ENCODE measurements at regions not wholly inside any gene's neighbourhood (a gene's known extent, or its start where the extent isn't known, plus 50 kb on each side); places are given as distances from the start of the nearest gene placed in this dataset.

DNA sequence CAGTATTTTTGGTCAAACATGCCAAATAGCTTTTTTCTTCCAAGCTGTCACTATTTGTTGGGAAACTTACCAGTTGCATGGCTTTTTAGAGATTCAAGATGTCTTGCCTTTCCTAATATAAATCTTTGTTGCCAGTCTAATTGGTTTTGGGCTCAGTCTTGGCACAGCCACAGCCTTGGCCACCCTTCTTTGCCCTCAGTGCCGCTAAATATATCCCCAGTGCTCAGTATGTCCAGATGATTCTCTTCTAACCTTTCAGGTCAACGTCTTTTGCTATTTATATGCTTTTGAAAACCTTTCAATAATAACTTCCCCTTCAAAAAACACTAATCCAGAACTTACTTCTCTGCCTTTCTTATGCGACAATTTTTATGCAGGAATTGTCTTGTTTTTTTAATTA, 483.1 kb upstream of the ZFHX3 start:
- TF ChIP-seq, protein P1, sequence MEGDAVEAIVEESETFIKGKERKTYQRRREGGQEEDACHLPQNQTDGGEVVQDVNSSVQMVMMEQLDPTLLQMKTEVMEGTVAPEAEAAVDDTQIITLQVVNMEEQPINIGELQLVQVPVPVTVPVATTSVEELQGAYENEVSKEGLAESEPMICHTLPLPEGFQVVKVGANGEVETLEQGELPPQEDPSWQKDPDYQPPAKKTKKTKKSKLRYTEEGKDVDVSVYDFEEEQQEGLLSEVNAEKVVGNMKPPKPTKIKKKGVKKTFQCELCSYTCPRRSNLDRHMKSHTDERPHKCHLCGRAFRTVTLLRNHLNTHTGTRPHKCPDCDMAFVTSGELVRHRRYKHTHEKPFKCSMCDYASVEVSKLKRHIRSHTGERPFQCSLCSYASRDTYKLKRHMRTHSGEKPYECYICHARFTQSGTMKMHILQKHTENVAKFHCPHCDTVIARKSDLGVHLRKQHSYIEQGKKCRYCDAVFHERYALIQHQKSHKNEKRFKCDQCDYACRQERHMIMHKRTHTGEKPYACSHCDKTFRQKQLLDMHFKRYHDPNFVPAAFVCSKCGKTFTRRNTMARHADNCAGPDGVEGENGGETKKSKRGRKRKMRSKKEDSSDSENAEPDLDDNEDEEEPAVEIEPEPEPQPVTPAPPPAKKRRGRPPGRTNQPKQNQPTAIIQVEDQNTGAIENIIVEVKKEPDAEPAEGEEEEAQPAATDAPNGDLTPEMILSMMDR (IDR thresholded peaks at IDR 0.05; ENCODE audit: low read length): no peak
- TF ChIP-seq EZH2 (IDR thresholded peaks at IDR 0.05; ENCODE audit: borderline replicate concordance, low read length): no peak
